ENCODE measurements at regions not wholly inside any gene's neighbourhood (a gene's known extent, or its start where the extent isn't known, plus 50 kb on each side); places are given as distances from the start of the nearest gene placed in this dataset.
A peak's percentile ranks its signal among the peaks of the same experiment; 100 is the strongest.

- in situ Hi-C loops (cut with MboI; ENCODE audit: low pct_ligation_motif_present in 1 of 4, low pct_unique_long_range_greater_than_20kb in 1 of 4, low sequenced_read_pairs in 3 of 4) = no loop called here
- intact Hi-C loops (cut with DNase I; ENCODE audit: low total_unique reads) = no loop called here
- H3K9me3 ChIP-seq = no peaks in the 10 kb centered on the region
- no peak overlapping the region for H3K4me3 ChIP-seq
- 82% methylated on average over 2 of the region's 2 CpGs; no CpG with 5 or more reads in 1 of the 2 donors for WGBS, 2 donors (ENCODE audit: low coverage in 1 of 2)
- no peak overlapping the region for H3K27ac ChIP-seq
- H3K4me1 ChIP-seq = no peaks in the 10 kb centered on the region
- TF ChIP-seq, protein P1, sequence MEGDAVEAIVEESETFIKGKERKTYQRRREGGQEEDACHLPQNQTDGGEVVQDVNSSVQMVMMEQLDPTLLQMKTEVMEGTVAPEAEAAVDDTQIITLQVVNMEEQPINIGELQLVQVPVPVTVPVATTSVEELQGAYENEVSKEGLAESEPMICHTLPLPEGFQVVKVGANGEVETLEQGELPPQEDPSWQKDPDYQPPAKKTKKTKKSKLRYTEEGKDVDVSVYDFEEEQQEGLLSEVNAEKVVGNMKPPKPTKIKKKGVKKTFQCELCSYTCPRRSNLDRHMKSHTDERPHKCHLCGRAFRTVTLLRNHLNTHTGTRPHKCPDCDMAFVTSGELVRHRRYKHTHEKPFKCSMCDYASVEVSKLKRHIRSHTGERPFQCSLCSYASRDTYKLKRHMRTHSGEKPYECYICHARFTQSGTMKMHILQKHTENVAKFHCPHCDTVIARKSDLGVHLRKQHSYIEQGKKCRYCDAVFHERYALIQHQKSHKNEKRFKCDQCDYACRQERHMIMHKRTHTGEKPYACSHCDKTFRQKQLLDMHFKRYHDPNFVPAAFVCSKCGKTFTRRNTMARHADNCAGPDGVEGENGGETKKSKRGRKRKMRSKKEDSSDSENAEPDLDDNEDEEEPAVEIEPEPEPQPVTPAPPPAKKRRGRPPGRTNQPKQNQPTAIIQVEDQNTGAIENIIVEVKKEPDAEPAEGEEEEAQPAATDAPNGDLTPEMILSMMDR (IDR thresholded peaks at IDR 0.05) = no peak
- TF ChIP-seq POLR2A (IDR thresholded peaks at IDR 0.05) = no peak
- TF ChIP-seq EP300 (IDR thresholded peaks at IDR 0.05; ENCODE audit: low read depth) = no peak
- no peak for TF ChIP-seq POLR2AphosphoS5 (IDR thresholded peaks at IDR 0.05)
- no peaks in the 10 kb centered on the region for H3K27me3 ChIP-seq
- DNase-seq = no peak
- no peaks in the 10 kb centered on the region for H3K36me3 ChIP-seq
Measured at GRCh38 chrX:39443240-39443639, 642.0 kb downstream of the MID1IP1 start.

DNA sequence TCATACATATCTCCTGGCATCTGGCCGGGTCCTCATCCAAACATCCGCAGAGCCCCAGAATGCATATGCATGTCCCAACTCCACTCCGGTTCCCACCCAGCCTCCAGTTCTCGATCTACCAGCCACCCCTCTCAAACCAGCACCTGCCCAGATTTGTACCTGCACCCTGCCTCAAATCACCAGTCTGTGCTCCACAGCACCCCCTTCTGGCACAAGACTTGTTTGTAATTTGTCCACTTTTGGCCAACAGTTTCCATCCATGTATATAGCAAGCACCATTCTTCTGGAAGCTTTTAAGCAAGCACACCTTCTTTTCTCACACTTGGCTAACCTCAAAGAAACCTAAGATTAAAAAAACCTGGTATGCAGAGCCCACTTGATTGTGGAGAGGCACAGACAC, 644.1 kb downstream of the MID1IP1 start:
- Histone ChIP-seq H3K9me3 (no peaks in the 10 kb centered on the region), H3K4me1 (no peaks in the 10 kb centered on the region), H3K27ac (no peak overlapping the region), H3K36me3 (no peaks in the 10 kb centered on the region), H3K4me3 (no peak overlapping the region), H3K27me3 (no peaks in the 10 kb centered on the region)
- 84% methylated on average over 4 of the region's 4 CpGs; no CpG with 5 or more reads in 1 of the 2 donors for WGBS, 2 donors (ENCODE audit: low coverage in 1 of 2)
- peak; percentile 20 for DNase-seq
- TF ChIP-seq POLR2A (IDR thresholded peaks at IDR 0.05) = no peak
- TF ChIP-seq, protein P1 (IDR thresholded peaks at IDR 0.05) = peak; percentile 26 to 35 (median 28)
- intact Hi-C loops (cut with DNase I; ENCODE audit: low total_unique reads) = no loop called here
- in situ Hi-C loops (cut with MboI; ENCODE audit: low pct_ligation_motif_present in 1 of 4, low pct_unique_long_range_greater_than_20kb in 1 of 4, low sequenced_read_pairs in 3 of 4) = no loop called here

GRCh38 chrX:39449352-39449751, 648.1 kb downstream of the MID1IP1 start:
- no peak for DNase-seq
- 71% methylated on average over 2 of the region's 2 CpGs; no CpG with 5 or more reads in 1 of the 2 donors for WGBS, 2 donors (ENCODE audit: low coverage in 1 of 2)
- H3K36me3 ChIP-seq = no peaks in the 10 kb centered on the region
- H3K9me3 ChIP-seq = no peaks in the 10 kb centered on the region
- no peak overlapping the region for H3K4me3 ChIP-seq
- in situ Hi-C loops (cut with MboI; ENCODE audit: low pct_ligation_motif_present in 1 of 4, low pct_unique_long_range_greater_than_20kb in 1 of 4, low sequenced_read_pairs in 3 of 4) (no loop called here), intact Hi-C loops (cut with DNase I; ENCODE audit: low total_unique reads) (no loop called here)
- H3K27me3 ChIP-seq = no peaks in the 10 kb centered on the region
- TF ChIP-seq POLR2AphosphoS5 (IDR thresholded peaks at IDR 0.05) (no peak), POLR2A (IDR thresholded peaks at IDR 0.05) (no peak), EP300 (IDR thresholded peaks at IDR 0.05; ENCODE audit: low read depth) (no peak)
- TF ChIP-seq, protein P1 (IDR thresholded peaks at IDR 0.05) = no peak
- H3K4me1 ChIP-seq = no peaks in the 10 kb centered on the region
- no peak overlapping the region for H3K27ac ChIP-seq

DNA sequence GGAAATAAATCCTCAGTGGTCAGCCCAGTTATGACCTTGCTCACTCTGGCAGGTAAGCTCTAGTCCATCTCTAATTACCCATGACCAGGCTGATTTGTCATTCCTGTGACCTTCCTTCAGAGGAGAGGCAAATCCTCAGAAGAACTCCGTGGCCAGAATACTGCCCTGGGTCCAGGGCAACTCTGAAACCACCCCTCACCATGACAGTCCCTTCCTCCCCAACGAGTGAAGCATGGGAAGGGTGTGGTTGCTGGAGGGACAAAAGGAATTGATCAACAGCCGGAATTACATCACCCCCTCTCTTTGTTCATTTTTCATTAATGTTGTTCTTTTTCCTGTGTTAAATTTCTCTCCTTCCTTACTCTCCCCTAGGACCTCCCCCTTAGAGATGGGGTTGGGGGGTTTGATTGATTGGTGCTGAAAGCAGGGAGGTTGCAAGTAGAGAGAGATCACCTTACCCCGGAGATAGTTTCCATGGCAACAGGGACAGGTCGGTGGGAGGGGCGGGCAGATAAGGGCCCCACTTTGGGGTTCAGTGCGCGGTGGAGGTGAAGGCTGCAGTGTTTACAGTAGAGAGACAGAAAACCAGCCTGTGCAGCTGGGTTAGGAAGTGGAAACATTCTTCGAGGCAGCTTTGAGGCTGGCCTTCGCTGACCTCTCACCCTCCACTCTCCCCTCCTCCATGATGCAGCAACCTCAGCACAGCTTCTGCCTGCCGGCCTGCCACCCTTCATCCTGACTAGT, 647.4 kb downstream of the BCOR start:
- Histone ChIP-seq H3K9me3 (no peaks in the 10 kb centered on the region), H3K27ac (no peak overlapping the region), H3K4me3 (no peak overlapping the region), H3K27me3 (no peaks in the 10 kb centered on the region), H3K36me3 (no peaks in the 10 kb centered on the region), H3K4me1 (no peaks in the 10 kb centered on the region)
- no peak for TF ChIP-seq EP300 (IDR thresholded peaks at IDR 0.05; ENCODE audit: low read depth)
- TF ChIP-seq, protein P1 (IDR thresholded peaks at IDR 0.05) = no peak
- TF ChIP-seq POLR2A (IDR thresholded peaks at IDR 0.05) = no peak
- TF ChIP-seq POLR2AphosphoS5 (IDR thresholded peaks at IDR 0.05) = no peak
- WGBS, 2 donors (ENCODE audit: low coverage in 1 of 2) = 60 to 66% methylated on average over 3 to 11 of the region's 11 CpGs
- DNase-seq = no peak
- intact Hi-C loops (cut with DNase I; ENCODE audit: low total_unique reads) = no loop called here
- in situ Hi-C loops (cut with MboI; ENCODE audit: low pct_ligation_motif_present in 1 of 4, low pct_unique_long_range_greater_than_20kb in 1 of 4, low sequenced_read_pairs in 3 of 4) = no loop called here

Data from transverse colon (tissue), 4 donors.